HCT116 (cell line): ENCODE measurements at regions not wholly inside any gene's neighbourhood (a gene's known extent, or its start where the extent isn't known, plus 50 kb on each side); places are given as distances from the start of the nearest gene placed in this dataset.

Experiments
- ATAC-seq: fragments of 200-7000 bp; cut with Tn5 transposase; 2 replicates; pipeline ENCODE4 v1.9.1; 2020; ENCODE audit warnings: mild to moderate bottlenecking, moderate library complexity
- BruUV-seq: library from RNA; stranded (reverse); fragments of 400-500 nt; replicated peaks from 2 replicates; lab custom pipeline; 2021; lab: Mats Ljungman, UMichigan
- CTCF ChIA-PET: fragments of 300-600 bp; sonication (Branson Sonifier 250); formaldehyde crosslinking; loops from one replicate; lab custom pipeline; 2021; ENCODE audit warnings: antibody characterized with exemption; lab: Charles Lee
- POLR2A ChIA-PET: fragments of 300-600, 350-600 bp; sonication (Branson Sonifier 250); formaldehyde crosslinking; loops from one replicate; lab custom pipeline; 2021; ENCODE audit warnings: antibody characterized with exemption; lab: Charles Lee
- RAD21 ChIA-PET, 2 experiments: fragments of 300-600 bp; sonication (Branson Sonifier 250); formaldehyde crosslinking; loops; one replicate each; lab custom pipeline; 2023; ENCODE audit warnings: low total read pairs in 2 of 2; ENCODE audit not compliant: uncharacterized antibody in 2 of 2, unreplicated experiment in 2 of 2, low non-redundant PET in 1 of 2; lab: Charles Lee
- DNase-seq: peaks from one replicate; pipeline ENCODE4 v3.0.0-alpha.2; 2010; ENCODE audit warnings: low read depth, low spot score
- H2AFZ ChIP-seq: fragments of 200-600 bp; shearing (Covaris generic), sonication (generic); 2 replicates; pipeline ENCODE4 v1.6.1; 2017; ENCODE audit warnings: low read depth, mixed run types, mixed read lengths, antibody characterized with exemption, low read length; ENCODE audit not compliant: poor library complexity, severe bottlenecking
- H3K27ac ChIP-seq: 2 replicates; pipeline ENCODE4 v1.5.1; 2012; ENCODE audit warnings: low read depth, low read length
- H3K27me3 ChIP-seq: fragments of 200-600 bp; sonication (generic); 2 replicates; pipeline ENCODE4 v1.6.1; 2016; ENCODE audit warnings: mixed run types, low read length, mixed read lengths; ENCODE audit not compliant: insufficient read depth
- H3K36me3 ChIP-seq, 2 experiments: fragments of 200-500 bp in 1 of 2; fragments of 200-600 bp in 1 of 2; sonication (Bioruptor generic) in 1 of 2; sonication (generic) in 1 of 2; 2 replicates each; pipeline versions ENCODE4 v1.5.1 to v1.6.1; 2014 to 2016; ENCODE audit warnings: low read length in 2 of 2, inconsistent platforms in 1 of 2, mixed read lengths in 1 of 2, mixed run types in 1 of 2; ENCODE audit not compliant: insufficient read depth in 2 of 2, control insufficient read depth in 1 of 2
- H3K4me1 ChIP-seq, 2 experiments: fragments of 200-600 bp in 1 of 2; sonication (generic) in 1 of 2; 2 replicates each; pipeline versions ENCODE4 v1.5.1 to v1.6.1; 2012 to 2017; ENCODE audit warnings: low read length in 2 of 2, inconsistent platforms in 1 of 2, mild to moderate bottlenecking in 1 of 2, mixed read lengths in 1 of 2, mixed run types in 1 of 2, moderate library complexity in 1 of 2; ENCODE audit not compliant: insufficient read depth in 2 of 2, control insufficient read depth in 1 of 2
- H3K4me2 ChIP-seq: fragments of 200-600 bp; sonication (generic); 2 replicates; pipeline ENCODE4 v1.6.1; 2017; ENCODE audit warnings: mixed run types, low read length, mixed read lengths
- H3K4me3 ChIP-seq, 2 experiments: fragments of 200-600 bp in 1 of 2; sonication (generic) in 1 of 2; replicated peaks in 1 of 2; 2 replicates each; pipeline ENCODE4 v1.5.1; 2011 to 2016; ENCODE audit warnings: low read length in 2 of 2, control low read depth in 1 of 2, low read depth in 1 of 2, mild to moderate bottlenecking in 1 of 2, mixed read lengths in 1 of 2, mixed run types in 1 of 2
- H3K79me2 ChIP-seq: fragments of 200-600 bp; sonication (generic); 2 replicates; pipeline ENCODE4 v1.6.1; 2017; ENCODE audit warnings: mild to moderate bottlenecking, mixed run types, low read length, moderate library complexity, mixed read lengths; ENCODE audit not compliant: insufficient read depth
- H3K9ac ChIP-seq: fragments of 200-600 bp; sonication (generic); 2 replicates; pipeline ENCODE4 v1.6.1; 2016; ENCODE audit warnings: low read length, mixed read lengths
- H3K9me2 ChIP-seq: fragments of 200-600 bp; sonication (generic), shearing (Covaris generic); 2 replicates; pipeline ENCODE4 v1.6.1; 2017; ENCODE audit warnings: mixed run types, mild to moderate bottlenecking, moderate library complexity; ENCODE audit not compliant: insufficient read depth
- H3K9me3 ChIP-seq, 2 experiments: fragments of 200-500 bp in 1 of 2; fragments of 200-600 bp in 1 of 2; sonication (Bioruptor generic) in 1 of 2; sonication (generic) in 1 of 2; 2 replicates each; pipeline ENCODE4 v1.6.1; 2014 to 2017; ENCODE audit warnings: low read length in 2 of 2, mixed read lengths in 2 of 2, inconsistent platforms in 1 of 2, low read depth in 1 of 2, mild to moderate bottlenecking in 1 of 2, mixed run types in 1 of 2, moderate library complexity in 1 of 2; ENCODE audit not compliant: control insufficient read depth in 1 of 2, insufficient read depth in 1 of 2
- H4K20me1 ChIP-seq: fragments of 200-600 bp; sonication (generic), shearing (Covaris generic); 2 replicates; pipeline ENCODE4 v1.6.1; 2017; ENCODE audit warnings: mixed run types, mild to moderate bottlenecking, moderate library complexity; ENCODE audit not compliant: insufficient read depth
- ATF3 ChIP-seq: IDR thresholded peaks from 2 replicates; pipeline ENCODE4 v1.6.1; 2012
- CBX3 ChIP-seq: IDR thresholded peaks from 2 replicates; pipeline ENCODE4 v1.6.1; 2012; ENCODE audit warnings: low read depth
- CEBPB ChIP-seq: IDR thresholded peaks from 2 replicates; pipeline ENCODE4 v1.6.1; 2012; ENCODE audit warnings: low read depth
- EGR1 ChIP-seq: IDR thresholded peaks from 2 replicates; pipeline ENCODE4 v1.6.1; 2012; ENCODE audit warnings: low read depth
- EZH2 ChIP-seq: fragments of 200-600 bp; sonication (generic); IDR thresholded peaks from 2 replicates; pipeline ENCODE4 v1.6.1; 2017; ENCODE audit warnings: antibody characterized with exemption, mixed run types
- EZH2phosphoT487 ChIP-seq: fragments of 200-600 bp; IDR thresholded peaks from 2 replicates; pipeline ENCODE4 v1.6.1; 2018; ENCODE audit warnings: antibody characterized with exemption, borderline replicate concordance
- FOSL1 ChIP-seq: IDR thresholded peaks from 2 replicates; pipeline ENCODE4 v1.6.1; 2012; ENCODE audit warnings: low read depth
- JUND ChIP-seq: IDR thresholded peaks from 2 replicates; pipeline ENCODE4 v1.6.1; 2012
- MAX ChIP-seq: IDR thresholded peaks from 2 replicates; pipeline ENCODE4 v1.6.1; 2012
- POLR2A ChIP-seq: IDR thresholded peaks from 2 replicates; pipeline ENCODE4 v1.7.0; 2011; ENCODE audit warnings: borderline replicate concordance; ENCODE audit not compliant: insufficient read depth, insufficient read length; ENCODE audit errors: extremely low read depth
- POLR2AphosphoS5 ChIP-seq: IDR thresholded peaks from 2 replicates; pipeline ENCODE4 v1.6.1; 2011; ENCODE audit warnings: mild to moderate bottlenecking, low read depth, low read length, moderate library complexity
- RAD21 ChIP-seq: IDR thresholded peaks from 2 replicates; pipeline ENCODE4 v1.6.1; 2012; ENCODE audit warnings: low read depth, mild to moderate bottlenecking
- REST ChIP-seq: IDR thresholded peaks from 2 replicates; pipeline ENCODE4 v1.6.1; 2012; ENCODE audit warnings: low read depth
- SIN3A ChIP-seq: IDR thresholded peaks from 2 replicates; pipeline ENCODE4 v1.6.1; 2012; ENCODE audit warnings: low read depth
- SP1 ChIP-seq: IDR thresholded peaks from 2 replicates; pipeline ENCODE4 v1.6.1; 2012; ENCODE audit warnings: low read depth
- SRF ChIP-seq: IDR thresholded peaks from 2 replicates; pipeline ENCODE4 v1.6.1; 2012; ENCODE audit warnings: low read depth
- TCF7L2 ChIP-seq: IDR thresholded peaks from 2 replicates; pipeline ENCODE4 v1.7.0; 2011; ENCODE audit warnings: borderline replicate concordance, inconsistent platforms; ENCODE audit not compliant: insufficient read depth, insufficient read length; ENCODE audit errors: extremely low read depth
- YY1 ChIP-seq: IDR thresholded peaks from 2 replicates; pipeline ENCODE4 v1.6.1; 2011; ENCODE audit warnings: low read length, low read depth, moderate library complexity, mild to moderate bottlenecking; ENCODE audit not compliant: insufficient replicate concordance; ENCODE audit errors: extremely low read depth
- ZBTB33 ChIP-seq: IDR thresholded peaks from 2 replicates; pipeline ENCODE4 v1.6.1; 2011; ENCODE audit warnings: mild to moderate bottlenecking, low read length, moderate library complexity; ENCODE audit not compliant: insufficient replicate concordance; ENCODE audit errors: extremely low read depth
- ZNF274 ChIP-seq: fragments of 200-500 bp; sonication (Bioruptor generic); IDR thresholded peaks from 2 replicates; pipeline ENCODE4 v1.6.1; 2014; ENCODE audit warnings: mild to moderate bottlenecking, low read depth, low read length, inconsistent platforms
- intact Hi-C: fragments of 100-400 bp; cut with micrococcal nuclease; formaldehyde crosslinking; loops from 2 replicates; pipeline ENCODE4 v1.10.0; 2022

GRCh38 chr12:67200386-67200785, 68.8 kb upstream of the CAND1 start (continued):
- no peak for TF ChIP-seq REST

GRCh38 chr12:67202011-67202677, 67.0 kb upstream of the CAND1 start:
- ChIA-PET RAD21 (no interaction called here), CTCF (no interaction called here), POLR2A (no interaction called here)
- Histone ChIP-seq H4K20me1 (no peaks in the 10 kb centered on the region), H3K4me2 (no peak overlapping the region), H3K36me3 (no peaks in the 10 kb centered on the region), H3K79me2 (no peaks in the 10 kb centered on the region), H3K9ac (no peak overlapping the region), H3K27me3 (peaks cover 56% of the 10 kb centered on the region), H3K9me3 (no peaks in the 10 kb centered on the region), H3K27ac (no peak overlapping the region), H3K9me2 (no peaks in the 10 kb centered on the region), H3K4me1 (no peaks in the 10 kb centered on the region), H3K4me3 (no peak overlapping the region), H2AFZ (no peak overlapping the region)
- DNase-seq (no peak), ATAC-seq (no peak)
- intact Hi-C loops = no loop called here
- no TSS peak for BruUV-seq
- TF ChIP-seq SP1 (no peak), POLR2AphosphoS5 (no peak), MAX (no peak), EZH2 (no peak), ZNF274 (no peak), CEBPB (no peak), EZH2phosphoT487 (no peak), ATF3 (no peak), POLR2A (no peak), SRF (no peak), EGR1 (no peak), FOSL1 (no peak), CBX3 (no peak), RAD21 (no peak), ZBTB33 (no peak), TCF7L2 (no peak), SIN3A (no peak), JUND (no peak), YY1 (no peak)
